ENCODE measurements at regions not wholly inside any gene's neighbourhood (a gene's known extent, or its start where the extent isn't known, plus 50 kb on each side); places are given as distances from the start of the nearest gene placed in this dataset.

DNA sequence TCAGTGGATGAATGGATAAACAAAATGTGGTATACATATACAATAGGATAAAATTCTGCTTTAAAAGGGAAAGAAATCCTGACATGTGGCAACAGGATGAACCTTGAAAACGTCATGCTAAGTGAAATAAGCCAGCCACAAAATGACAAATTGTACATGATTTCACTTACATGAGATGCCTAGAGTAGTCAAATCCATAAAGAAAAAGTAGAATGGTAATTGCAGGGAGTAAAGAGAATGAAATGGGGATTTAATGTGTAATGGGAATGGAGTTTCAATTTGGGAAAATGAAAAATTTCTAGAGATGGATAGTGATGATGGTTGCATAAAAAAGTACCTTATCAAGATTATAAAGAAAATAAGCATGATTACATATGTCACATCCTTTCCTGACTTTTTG, 1489.2 kb upstream of the C9orf72 start:
- TF ChIP-seq POLR2A (IDR thresholded peaks at IDR 0.05) (no peak), EP300 (IDR thresholded peaks at IDR 0.05) (no peak)
- TF ChIP-seq, protein P1, sequence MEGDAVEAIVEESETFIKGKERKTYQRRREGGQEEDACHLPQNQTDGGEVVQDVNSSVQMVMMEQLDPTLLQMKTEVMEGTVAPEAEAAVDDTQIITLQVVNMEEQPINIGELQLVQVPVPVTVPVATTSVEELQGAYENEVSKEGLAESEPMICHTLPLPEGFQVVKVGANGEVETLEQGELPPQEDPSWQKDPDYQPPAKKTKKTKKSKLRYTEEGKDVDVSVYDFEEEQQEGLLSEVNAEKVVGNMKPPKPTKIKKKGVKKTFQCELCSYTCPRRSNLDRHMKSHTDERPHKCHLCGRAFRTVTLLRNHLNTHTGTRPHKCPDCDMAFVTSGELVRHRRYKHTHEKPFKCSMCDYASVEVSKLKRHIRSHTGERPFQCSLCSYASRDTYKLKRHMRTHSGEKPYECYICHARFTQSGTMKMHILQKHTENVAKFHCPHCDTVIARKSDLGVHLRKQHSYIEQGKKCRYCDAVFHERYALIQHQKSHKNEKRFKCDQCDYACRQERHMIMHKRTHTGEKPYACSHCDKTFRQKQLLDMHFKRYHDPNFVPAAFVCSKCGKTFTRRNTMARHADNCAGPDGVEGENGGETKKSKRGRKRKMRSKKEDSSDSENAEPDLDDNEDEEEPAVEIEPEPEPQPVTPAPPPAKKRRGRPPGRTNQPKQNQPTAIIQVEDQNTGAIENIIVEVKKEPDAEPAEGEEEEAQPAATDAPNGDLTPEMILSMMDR (IDR thresholded peaks at IDR 0.05) = no peak
- Histone ChIP-seq H3K4me3 (no peak overlapping the region), H3K27me3 (no peaks in the 10 kb centered on the region), H3K36me3 (no peaks in the 10 kb centered on the region), H3K9me3 (no peaks in the 10 kb centered on the region), H3K4me1 (ENCODE audit: insufficient read depth) (no peaks in the 10 kb centered on the region), H3K27ac (no peak overlapping the region)
- intact Hi-C loops (cut with DNase I) = no loop called here
- 29 to 58% (median 45%) methylated on average over 1 of the region's 1 CpG for WGBS, 3 donors
- no peak for DNase-seq

DNA sequence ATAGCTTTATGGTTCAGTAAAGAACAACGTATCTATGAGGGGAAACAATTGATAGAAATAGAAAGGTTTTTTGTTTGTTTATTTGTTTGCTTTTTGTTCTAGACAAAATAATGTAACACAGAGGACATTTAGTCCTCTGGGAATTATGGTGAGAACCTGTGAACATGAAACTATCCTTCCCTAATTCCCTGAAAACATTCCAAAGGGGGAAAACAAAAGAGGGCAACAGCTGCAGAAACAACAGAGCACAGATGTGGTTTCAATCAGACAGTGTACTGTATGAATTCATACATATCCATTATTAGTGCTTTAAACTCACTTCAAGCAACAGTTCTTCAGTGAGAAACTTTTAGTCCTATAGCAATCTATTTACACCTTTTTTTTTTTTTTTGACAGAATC, 1489.8 kb upstream of the C9orf72 start:
- no peaks in the 10 kb centered on the region for H3K4me1 ChIP-seq (ENCODE audit: insufficient read depth)
- H3K9me3 ChIP-seq = no peaks in the 10 kb centered on the region
- no peak overlapping the region for H3K27ac ChIP-seq
- TF ChIP-seq, protein P1 (IDR thresholded peaks at IDR 0.05) = no peak
- no peak for TF ChIP-seq POLR2A (IDR thresholded peaks at IDR 0.05)
- TF ChIP-seq EP300 (IDR thresholded peaks at IDR 0.05) = no peak
- H3K27me3 ChIP-seq = no peaks in the 10 kb centered on the region
- no peak overlapping the region for H3K4me3 ChIP-seq
- 59 to 77% (median 62%) methylated on average over 1 of the region's 1 CpG for whole genome bisulfite sequencing, 3 donors
- H3K36me3 ChIP-seq = no peaks in the 10 kb centered on the region
- no peak for DNase-seq
- intact Hi-C loops (cut with DNase I) = no loop called here

DNA sequence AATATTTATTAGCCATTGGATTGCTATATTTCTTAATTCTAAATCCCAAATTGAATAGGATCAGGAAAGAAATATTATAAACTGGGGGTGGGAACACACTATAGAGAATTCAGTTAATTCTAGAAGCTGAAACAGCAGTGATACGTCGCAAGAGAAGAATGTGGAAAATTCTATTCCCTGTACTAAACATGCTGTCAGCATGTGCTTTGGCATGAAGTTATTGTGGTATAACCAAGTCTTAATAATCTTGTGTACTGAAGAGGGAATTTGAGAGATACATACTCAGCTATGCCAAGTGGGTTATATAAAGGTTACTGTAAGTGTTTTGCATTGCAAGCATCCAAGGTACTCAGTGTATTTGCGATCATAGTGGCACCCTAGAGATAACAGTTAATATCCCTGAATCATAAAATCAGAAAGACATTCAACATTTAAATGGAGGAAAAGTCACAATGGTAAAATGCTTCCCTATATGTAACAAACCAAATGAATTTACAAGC, 1492.9 kb upstream of the C9orf72 start:
- no peaks in the 10 kb centered on the region for H3K4me1 ChIP-seq (ENCODE audit: insufficient read depth)
- TF ChIP-seq POLR2A (IDR thresholded peaks at IDR 0.05) = no peak
- no peak for TF ChIP-seq EP300 (IDR thresholded peaks at IDR 0.05)
- TF ChIP-seq, protein P1 (IDR thresholded peaks at IDR 0.05) = no peak

DNA sequence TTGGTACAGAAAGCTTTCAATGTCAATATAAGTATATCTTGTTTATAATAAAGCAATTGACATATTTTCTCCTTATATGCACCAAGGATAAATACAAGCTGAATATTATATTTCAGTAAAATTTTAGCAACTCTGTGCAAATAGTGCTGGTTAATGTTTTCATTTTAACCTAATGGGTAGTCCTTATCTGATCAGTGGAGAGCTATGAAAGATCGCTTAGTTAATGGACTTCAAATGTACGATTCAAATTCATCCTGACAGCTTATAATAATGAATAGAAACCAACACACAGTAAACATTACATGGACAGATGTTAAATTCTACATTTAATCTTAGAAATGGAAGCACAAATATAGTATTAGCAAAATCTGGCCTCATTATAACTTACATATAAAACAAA, 1495.2 kb upstream of the C9orf72 start:
- TF ChIP-seq EP300 (IDR thresholded peaks at IDR 0.05) (no peak), POLR2A (IDR thresholded peaks at IDR 0.05) (no peak)
- TF ChIP-seq, protein P1 (IDR thresholded peaks at IDR 0.05) = no peak
- Histone ChIP-seq H3K4me3 (no peak overlapping the region), H3K27me3 (no peaks in the 10 kb centered on the region), H3K4me1 (ENCODE audit: insufficient read depth) (no peaks in the 10 kb centered on the region), H3K9me3 (no peaks in the 10 kb centered on the region), H3K27ac (no peak overlapping the region), H3K36me3 (no peaks in the 10 kb centered on the region)
- 81 to 88% (median 86%) methylated on average over 2 of the region's 2 CpGs for WGBS, 3 donors
- intact Hi-C loops (cut with DNase I) = no loop called here
- no peak for DNase-seq

More for the DNA sequence above, 1492.9 kb upstream of the C9orf72 start:
- Histone ChIP-seq H3K4me3 (no peak overlapping the region), H3K9me3 (no peaks in the 10 kb centered on the region), H3K27ac (no peak overlapping the region), H3K27me3 (no peaks in the 10 kb centered on the region), H3K36me3 (no peaks in the 10 kb centered on the region)
- 83 to 89% (median 89%) methylated on average over 3 of the region's 3 CpGs for WGBS, 3 donors
- intact Hi-C loops (cut with DNase I) = no loop called here
- no peak for DNase-seq

Measured in ovary (tissue), 7 donors.